Liver (tissue), 8 donors: ENCODE measurements at regions not wholly inside any gene's neighbourhood (a gene's known extent, or its start where the extent isn't known, plus 50 kb on each side); places are given as distances from the start of the nearest gene placed in this dataset.

ENCODE experiments used
- DNase-seq: peaks from one replicate; pipeline ENCODE4 v3.0.0-alpha.2; 2017; ENCODE audit warnings: low spot score
- H3K27ac ChIP-seq, 2 donors: one replicate each; pipeline ENCODE4 v1.7.0; 2013; ENCODE audit warnings: inconsistent platforms in 2 of 2, low read length in 2 of 2, control low read depth in 1 of 2, low read depth in 1 of 2, mild to moderate bottlenecking in 1 of 2
- H3K27me3 ChIP-seq, 4 donors: one replicate each; pipeline versions ENCODE4 v1.6.1 to v1.7.0; 2013; ENCODE audit warnings: low read length in 3 of 4, inconsistent platforms in 1 of 4, mild to moderate bottlenecking in 1 of 4, moderate library complexity in 1 of 4; ENCODE audit not compliant: control insufficient read depth in 4 of 4, insufficient read depth in 4 of 4
- H3K36me3 ChIP-seq, 4 donors: one replicate each; pipeline versions ENCODE4 v1.6.1 to v1.7.0; 2013; ENCODE audit warnings: low read length in 3 of 4, mild to moderate bottlenecking in 3 of 4, low read depth in 1 of 4, moderate library complexity in 1 of 4; ENCODE audit not compliant: control insufficient read depth in 4 of 4, insufficient read depth in 3 of 4
- H3K4me1 ChIP-seq, 4 donors: one replicate each; pipeline versions ENCODE4 v1.6.1 to v1.7.0; 2013; ENCODE audit warnings: low read length in 3 of 4, mild to moderate bottlenecking in 3 of 4, moderate library complexity in 1 of 4; ENCODE audit not compliant: control insufficient read depth in 4 of 4, insufficient read depth in 4 of 4
- H3K4me3 ChIP-seq, 3 donors: one replicate each; pipeline versions ENCODE4 v1.6.1 to v1.7.0; 2013; ENCODE audit warnings: low read length in 3 of 3, control low read depth in 1 of 3, low read depth in 1 of 3, mild to moderate bottlenecking in 1 of 3
- H3K9ac ChIP-seq, 2 donors: one replicate each; pipeline ENCODE4 v1.7.0; 2013; ENCODE audit warnings: low read length in 2 of 2, mild to moderate bottlenecking in 2 of 2, moderate library complexity in 2 of 2, control low read depth in 1 of 2, low read depth in 1 of 2
- H3K9me3 ChIP-seq, 4 donors: one replicate each; pipeline versions ENCODE4 v1.6.1 to v1.7.0; 2013; ENCODE audit warnings: low read length in 3 of 4; ENCODE audit not compliant: control insufficient read depth in 4 of 4
- EGR1 ChIP-seq, 2 donors: IDR thresholded peaks; 2 replicates each; pipeline ENCODE4 v1.6.1; 2016 to 2018; ENCODE audit warnings: antibody characterized with exemption in 2 of 2, low read depth in 2 of 2
- FOXA1 ChIP-seq: IDR thresholded peaks from 2 replicates; pipeline ENCODE4 v1.6.1; 2016; ENCODE audit warnings: antibody characterized with exemption
- FOXA2 ChIP-seq: IDR thresholded peaks from 2 replicates; pipeline ENCODE4 v1.6.1; 2016; ENCODE audit warnings: antibody characterized with exemption
- GABPA ChIP-seq, 2 donors: IDR thresholded peaks in 1 of 2; conservative IDR thresholded peaks in 1 of 2; 2 replicates each; pipeline ENCODE4 v1.6.1; 2016; ENCODE audit warnings: antibody characterized with exemption in 2 of 2, mild to moderate bottlenecking in 1 of 2, moderate library complexity in 1 of 2
- HNF4A ChIP-seq, 2 donors: conservative IDR thresholded peaks; 2 replicates each; pipeline ENCODE4 v1.6.1; 2016; ENCODE audit warnings: antibody characterized with exemption in 2 of 2, mild to moderate bottlenecking in 2 of 2
- HNF4G ChIP-seq: IDR thresholded peaks from 2 replicates; pipeline ENCODE4 v1.6.1; 2016; ENCODE audit warnings: antibody characterized with exemption
- JUND ChIP-seq, 2 donors: IDR thresholded peaks; 2 replicates each; pipeline ENCODE4 v1.6.1; 2016; ENCODE audit warnings: antibody characterized with exemption in 2 of 2
- NR2F2 ChIP-seq: IDR thresholded peaks from 2 replicates; pipeline ENCODE4 v1.6.1; 2016; ENCODE audit warnings: antibody characterized with exemption
- RXRA ChIP-seq, 2 donors: IDR thresholded peaks; 2 replicates each; pipeline ENCODE4 v1.6.1; 2017 to 2018; ENCODE audit warnings: antibody characterized with exemption in 2 of 2, mild to moderate bottlenecking in 1 of 2
- SP1 ChIP-seq: IDR thresholded peaks from 2 replicates; pipeline ENCODE4 v1.6.1; 2018; ENCODE audit warnings: antibody characterized with exemption, mild to moderate bottlenecking
- TAF1 ChIP-seq: conservative IDR thresholded peaks from 2 replicates; pipeline ENCODE4 v1.6.1; 2016; ENCODE audit warnings: antibody characterized with exemption, mild to moderate bottlenecking
- YY1 ChIP-seq: IDR thresholded peaks from 2 replicates; pipeline ENCODE4 v1.6.1; 2016; ENCODE audit warnings: antibody characterized with exemption, mild to moderate bottlenecking
- WGBS: extraction: QIAGEN DNeasy Blood & Tissue Kit; methylation state at CpG from one replicate; pipeline ENCODE4 v1.1.7; 2013; 5-methylcytosine and 5-hydroxymethylcytosine counted together
- TF ChIP-seq, protein P1 (sequence below): IDR thresholded peaks from 2 replicates; pipeline ENCODE4 v1.6.1; 2016; ENCODE audit warnings: antibody characterized with exemption
- TF ChIP-seq, protein P2 (sequence below): fragments of 150-350 bp; IDR thresholded peaks from 2 replicates; pipeline ENCODE4 v1.5.1; 2017; ENCODE audit warnings: improper control_type of control experiment, low read depth, low read length; ENCODE audit not compliant: missing input control
- TF ChIP-seq, protein P3 (sequence below): IDR thresholded peaks from 2 replicates; pipeline ENCODE4 v1.6.1; 2016; ENCODE audit warnings: antibody characterized with exemption
- TF ChIP-seq, protein P4 (sequence below): IDR thresholded peaks from 2 replicates; pipeline ENCODE4 v1.6.1; 2016; ENCODE audit warnings: antibody characterized with exemption, mild to moderate bottlenecking
- TF ChIP-seq, protein P5 (sequence below): IDR thresholded peaks from 2 replicates; pipeline ENCODE4 v1.6.1; 2016; ENCODE audit warnings: antibody characterized with exemption
- donor health status: healthy.
- donor health status: healthy.
- donor health status: healthy.
- donor health status: healthy.
- donor health status: healthy.

DNA sequence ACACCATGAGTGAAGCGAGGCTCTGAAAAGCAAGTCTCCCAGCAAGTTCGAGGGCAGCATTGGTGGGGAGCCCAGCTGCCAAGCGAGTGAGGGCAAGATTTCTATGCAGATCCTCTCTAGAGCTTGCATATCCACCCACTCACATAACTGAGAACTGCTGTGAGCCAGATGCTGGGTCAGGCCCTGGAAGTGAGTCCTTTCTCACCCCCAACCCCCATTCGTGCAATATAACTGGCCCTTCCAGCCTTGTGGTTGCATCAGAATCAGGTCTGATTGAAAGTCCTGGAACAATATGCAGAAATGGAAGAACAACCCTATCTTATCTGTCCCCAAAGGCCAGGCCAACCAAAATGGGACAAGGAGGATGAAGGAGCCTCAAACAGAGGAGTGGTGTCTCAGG lies 146.6 kb downstream of the IRX5 start:
- H3K4me1 ChIP-seq = peaks cover 3 to 4% (median 4%) of the 10 kb centered on the region in 4 donors
- no peak overlapping the region for H3K4me3 ChIP-seq
- no peaks in the 10 kb centered on the region for H3K9me3 ChIP-seq
- DNase-seq = no peak
- H3K27ac ChIP-seq = no peak overlapping the region
- WGBS = 90% methylated on average over 4 of the region's 4 CpGs
- no peak overlapping the region for H3K9ac ChIP-seq
- no peaks in the 10 kb centered on the region for H3K36me3 ChIP-seq
- peaks cover 0 to 2% (median 0%) of the 10 kb centered on the region in 4 donors for H3K27me3 ChIP-seq
- no peak for TF ChIP-seq JUND (IDR thresholded peaks at IDR 0.05)
- TF ChIP-seq SP1 = no peak
- TF ChIP-seq FOXA1 = no peak
- no peak for TF ChIP-seq TAF1
- TF ChIP-seq, protein P1, sequence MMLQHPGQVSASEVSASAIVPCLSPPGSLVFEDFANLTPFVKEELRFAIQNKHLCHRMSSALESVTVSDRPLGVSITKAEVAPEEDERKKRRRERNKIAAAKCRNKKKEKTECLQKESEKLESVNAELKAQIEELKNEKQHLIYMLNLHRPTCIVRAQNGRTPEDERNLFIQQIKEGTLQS = no peak
- no peak for TF ChIP-seq EGR1 (IDR thresholded peaks at IDR 0.05; ENCODE audit: low read depth in 2 of 2)

DNA sequence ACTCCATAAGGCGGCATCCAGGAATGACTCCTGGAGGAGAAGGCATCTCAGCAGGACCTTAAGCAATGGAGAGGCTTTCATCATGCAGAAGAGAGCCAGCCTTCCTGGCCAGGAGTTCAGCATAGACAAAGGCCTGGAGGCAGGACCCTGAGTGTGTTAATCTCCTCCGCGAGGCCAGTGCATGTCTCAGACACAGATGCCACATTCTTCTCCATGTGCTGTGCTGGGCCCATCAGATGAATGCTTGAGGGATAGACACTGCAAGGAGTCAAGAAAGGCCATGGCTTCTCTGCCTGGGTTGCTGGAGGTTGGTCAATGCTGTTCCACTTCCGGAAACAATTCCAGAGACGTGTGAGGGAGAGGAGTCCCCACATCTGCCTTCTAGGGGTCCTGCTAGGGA lies 147.5 kb downstream of the IRX5 start:
- H3K4me1 ChIP-seq = peaks cover 8 to 9% (median 9%) of the 10 kb centered on the region in 4 donors
- no peak overlapping the region for H3K4me3 ChIP-seq
- no peaks in the 10 kb centered on the region for H3K9me3 ChIP-seq
- no peak for DNase-seq
- WGBS = 95% methylated on average over 5 of the region's 5 CpGs
- H3K27me3 ChIP-seq = peaks cover 0 to 2% (median 0%) of the 10 kb centered on the region in 4 donors
- H3K36me3 ChIP-seq = no peaks in the 10 kb centered on the region
- no peak overlapping the region for H3K9ac ChIP-seq
- no peak overlapping the region for H3K27ac ChIP-seq
- no peak for TF ChIP-seq HNF4G
- TF ChIP-seq, protein P2, sequence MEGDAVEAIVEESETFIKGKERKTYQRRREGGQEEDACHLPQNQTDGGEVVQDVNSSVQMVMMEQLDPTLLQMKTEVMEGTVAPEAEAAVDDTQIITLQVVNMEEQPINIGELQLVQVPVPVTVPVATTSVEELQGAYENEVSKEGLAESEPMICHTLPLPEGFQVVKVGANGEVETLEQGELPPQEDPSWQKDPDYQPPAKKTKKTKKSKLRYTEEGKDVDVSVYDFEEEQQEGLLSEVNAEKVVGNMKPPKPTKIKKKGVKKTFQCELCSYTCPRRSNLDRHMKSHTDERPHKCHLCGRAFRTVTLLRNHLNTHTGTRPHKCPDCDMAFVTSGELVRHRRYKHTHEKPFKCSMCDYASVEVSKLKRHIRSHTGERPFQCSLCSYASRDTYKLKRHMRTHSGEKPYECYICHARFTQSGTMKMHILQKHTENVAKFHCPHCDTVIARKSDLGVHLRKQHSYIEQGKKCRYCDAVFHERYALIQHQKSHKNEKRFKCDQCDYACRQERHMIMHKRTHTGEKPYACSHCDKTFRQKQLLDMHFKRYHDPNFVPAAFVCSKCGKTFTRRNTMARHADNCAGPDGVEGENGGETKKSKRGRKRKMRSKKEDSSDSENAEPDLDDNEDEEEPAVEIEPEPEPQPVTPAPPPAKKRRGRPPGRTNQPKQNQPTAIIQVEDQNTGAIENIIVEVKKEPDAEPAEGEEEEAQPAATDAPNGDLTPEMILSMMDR = no peak
- no peak for TF ChIP-seq YY1
- no peak for TF ChIP-seq NR2F2
- TF ChIP-seq, protein P1 = no peak
- TF ChIP-seq, protein P3, sequence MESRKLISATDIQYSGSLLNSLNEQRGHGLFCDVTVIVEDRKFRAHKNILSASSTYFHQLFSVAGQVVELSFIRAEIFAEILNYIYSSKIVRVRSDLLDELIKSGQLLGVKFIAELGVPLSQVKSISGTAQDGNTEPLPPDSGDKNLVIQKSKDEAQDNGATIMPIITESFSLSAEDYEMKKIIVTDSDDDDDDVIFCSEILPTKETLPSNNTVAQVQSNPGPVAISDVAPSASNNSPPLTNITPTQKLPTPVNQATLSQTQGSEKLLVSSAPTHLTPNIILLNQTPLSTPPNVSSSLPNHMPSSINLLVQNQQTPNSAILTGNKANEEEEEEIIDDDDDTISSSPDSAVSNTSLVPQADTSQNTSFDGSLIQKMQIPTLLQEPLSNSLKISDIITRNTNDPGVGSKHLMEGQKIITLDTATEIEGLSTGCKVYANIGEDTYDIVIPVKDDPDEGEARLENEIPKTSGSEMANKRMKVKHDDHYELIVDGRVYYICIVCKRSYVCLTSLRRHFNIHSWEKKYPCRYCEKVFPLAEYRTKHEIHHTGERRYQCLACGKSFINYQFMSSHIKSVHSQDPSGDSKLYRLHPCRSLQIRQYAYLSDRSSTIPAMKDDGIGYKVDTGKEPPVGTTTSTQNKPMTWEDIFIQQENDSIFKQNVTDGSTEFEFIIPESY = no peak
- no peak for TF ChIP-seq RXRA (IDR thresholded peaks at IDR 0.05)
- TF ChIP-seq EGR1 (IDR thresholded peaks at IDR 0.05; ENCODE audit: low read depth in 2 of 2) = no peak
- no peak for TF ChIP-seq SP1
- no peak for TF ChIP-seq TAF1
- no peak for TF ChIP-seq HNF4A (conservative IDR thresholded peaks at IDR 0.05)
- no peak for TF ChIP-seq GABPA (IDR thresholded peaks at IDR 0.05 in 1 of 2, conservative IDR thresholded peaks at IDR 0.05 in 1 of 2)
- TF ChIP-seq, protein P4, sequence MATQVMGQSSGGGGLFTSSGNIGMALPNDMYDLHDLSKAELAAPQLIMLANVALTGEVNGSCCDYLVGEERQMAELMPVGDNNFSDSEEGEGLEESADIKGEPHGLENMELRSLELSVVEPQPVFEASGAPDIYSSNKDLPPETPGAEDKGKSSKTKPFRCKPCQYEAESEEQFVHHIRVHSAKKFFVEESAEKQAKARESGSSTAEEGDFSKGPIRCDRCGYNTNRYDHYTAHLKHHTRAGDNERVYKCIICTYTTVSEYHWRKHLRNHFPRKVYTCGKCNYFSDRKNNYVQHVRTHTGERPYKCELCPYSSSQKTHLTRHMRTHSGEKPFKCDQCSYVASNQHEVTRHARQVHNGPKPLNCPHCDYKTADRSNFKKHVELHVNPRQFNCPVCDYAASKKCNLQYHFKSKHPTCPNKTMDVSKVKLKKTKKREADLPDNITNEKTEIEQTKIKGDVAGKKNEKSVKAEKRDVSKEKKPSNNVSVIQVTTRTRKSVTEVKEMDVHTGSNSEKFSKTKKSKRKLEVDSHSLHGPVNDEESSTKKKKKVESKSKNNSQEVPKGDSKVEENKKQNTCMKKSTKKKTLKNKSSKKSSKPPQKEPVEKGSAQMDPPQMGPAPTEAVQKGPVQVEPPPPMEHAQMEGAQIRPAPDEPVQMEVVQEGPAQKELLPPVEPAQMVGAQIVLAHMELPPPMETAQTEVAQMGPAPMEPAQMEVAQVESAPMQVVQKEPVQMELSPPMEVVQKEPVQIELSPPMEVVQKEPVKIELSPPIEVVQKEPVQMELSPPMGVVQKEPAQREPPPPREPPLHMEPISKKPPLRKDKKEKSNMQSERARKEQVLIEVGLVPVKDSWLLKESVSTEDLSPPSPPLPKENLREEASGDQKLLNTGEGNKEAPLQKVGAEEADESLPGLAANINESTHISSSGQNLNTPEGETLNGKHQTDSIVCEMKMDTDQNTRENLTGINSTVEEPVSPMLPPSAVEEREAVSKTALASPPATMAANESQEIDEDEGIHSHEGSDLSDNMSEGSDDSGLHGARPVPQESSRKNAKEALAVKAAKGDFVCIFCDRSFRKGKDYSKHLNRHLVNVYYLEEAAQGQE = no peak
- TF ChIP-seq, protein P5, sequence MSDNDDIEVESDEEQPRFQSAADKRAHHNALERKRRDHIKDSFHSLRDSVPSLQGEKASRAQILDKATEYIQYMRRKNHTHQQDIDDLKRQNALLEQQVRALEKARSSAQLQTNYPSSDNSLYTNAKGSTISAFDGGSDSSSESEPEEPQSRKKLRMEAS = no peak
- no peak for TF ChIP-seq FOXA2
- TF ChIP-seq JUND (IDR thresholded peaks at IDR 0.05) = no peak
